ENCODE measurements at regions not wholly inside any gene's neighbourhood (a gene's known extent, or its start where the extent isn't known, plus 50 kb on each side); places are given as distances from the start of the nearest gene placed in this dataset.

DNA sequence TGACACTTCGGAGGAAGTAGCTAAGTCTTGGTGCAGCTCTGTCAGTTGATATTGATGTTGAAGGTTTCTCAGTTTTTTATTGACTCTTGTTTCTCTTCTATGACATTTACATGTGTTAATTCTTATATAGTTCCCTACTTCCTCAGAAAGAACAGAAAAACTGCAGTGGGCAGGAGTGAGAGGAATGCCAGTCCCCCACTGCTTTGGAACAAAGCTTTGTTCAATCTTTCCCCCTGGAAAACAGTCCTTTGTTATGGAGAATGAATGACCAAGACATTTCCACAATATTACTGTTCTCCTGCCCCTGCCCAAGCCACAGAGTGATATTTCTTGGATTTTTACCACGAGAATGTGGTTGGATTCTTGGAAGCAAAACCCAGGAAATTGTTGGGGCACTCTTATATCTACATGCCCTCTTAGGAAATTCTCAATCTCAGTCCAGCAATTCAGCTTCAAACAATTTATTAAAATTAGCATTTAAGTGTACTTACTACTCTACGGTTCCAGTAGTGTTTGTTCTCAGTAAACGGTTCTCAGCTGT lies 258.0 kb upstream of the KCND2 start:
- Histone ChIP-seq H3K4me2 (replicated peaks; ENCODE audit: low read depth, low read length, poor library complexity, severe bottlenecking) (no peak overlapping the region), H3K4me3 (ENCODE audit: control extremely low read depth in 1 of 5, extremely low read depth in 1 of 5, insufficient read depth in 1 of 5, low read depth in 2 of 5, low read length in 4 of 5) (no peak overlapping the region), H2AFZ (ENCODE audit: insufficient read depth, low read depth, low read length, poor library complexity, severe bottlenecking) (no peak overlapping the region), H3K27ac (ENCODE audit: low read length in 2 of 2) (no peak overlapping the region), H3K79me2 (ENCODE audit: control insufficient read depth, insufficient read depth, low read length) (no peaks in the 10 kb centered on the region), H3K36me3 (replicated peaks in 1 of 2; ENCODE audit: control extremely low read depth in 1 of 2, control insufficient read depth in 1 of 2, extremely low read depth in 1 of 2, insufficient read depth in 2 of 2, low read length in 1 of 2) (no peaks in the 10 kb centered on the region), H3K9ac (ENCODE audit: low read length) (no peak overlapping the region), H3K4me1 (ENCODE audit: control insufficient read depth in 2 of 2, insufficient read depth in 2 of 2, low read length in 2 of 2) (no peaks in the 10 kb centered on the region), H3K27me3 (replicated peaks in 1 of 4; ENCODE audit: control extremely low read depth in 1 of 4, control insufficient read depth in 3 of 4, insufficient read depth in 4 of 4, low read length in 3 of 4) (no peaks in the 10 kb centered on the region), H3K9me3 (ENCODE audit: control extremely low read depth in 1 of 3, control insufficient read depth in 2 of 3, insufficient read depth in 1 of 3, low read length in 2 of 3) (no peaks in the 10 kb centered on the region), H4K20me1 (ENCODE audit: control insufficient read depth, insufficient read depth, low read length, poor library complexity, severe bottlenecking) (no peaks in the 10 kb centered on the region)
- Mint-ChIP-seq H3K27ac (no peak overlapping the region), H3K4me1 (no peaks in the 10 kb centered on the region), H3K4me3 (no peak overlapping the region), H3K27me3 (no peaks in the 10 kb centered on the region), H3K9me3 (ENCODE audit: insufficient read depth) (no peaks in the 10 kb centered on the region)
- 64% methylated on average over 3 of the region's 4 CpGs for WGBS (ENCODE audit: insufficient coverage)
- CTCF ChIA-PET, result no interaction called here
- ATAC-seq (ENCODE audit: low read depth) (no peak), DNase-seq (no peak)
- intact Hi-C loops (cut with micrococcal nuclease), result no loop called here
- TF ChIP-seq CTCF (IDR thresholded peaks at IDR 0.05) (no peak), EZH2 (IDR thresholded peaks at IDR 0.05; ENCODE audit: borderline replicate concordance, insufficient read depth, low read depth, low read length, poor library complexity, severe bottlenecking) (no peak)
- POLR2A ChIA-PET, result no interaction called here

GRCh38 chr7:120021085-120021484 lies 251.9 kb upstream of the KCND2 start:
- intact Hi-C loops (cut with micrococcal nuclease), result no loop called here
- H3K4me2 ChIP-seq (replicated peaks; ENCODE audit: low read depth, low read length, poor library complexity, severe bottlenecking), result no peak overlapping the region
- no peaks in the 10 kb centered on the region for H3K4me1 ChIP-seq (ENCODE audit: control insufficient read depth in 2 of 2, insufficient read depth in 2 of 2, low read length in 2 of 2)
- no peaks in the 10 kb centered on the region for H4K20me1 ChIP-seq (ENCODE audit: control insufficient read depth, insufficient read depth, low read length, poor library complexity, severe bottlenecking)
- no peaks in the 10 kb centered on the region for H3K27me3 ChIP-seq (replicated peaks in 1 of 4; ENCODE audit: control extremely low read depth in 1 of 4, control insufficient read depth in 3 of 4, insufficient read depth in 4 of 4, low read length in 3 of 4)
- TF ChIP-seq CTCF (IDR thresholded peaks at IDR 0.05) (no peak), EZH2 (IDR thresholded peaks at IDR 0.05; ENCODE audit: borderline replicate concordance, insufficient read depth, low read depth, low read length, poor library complexity, severe bottlenecking) (no peak)
- H3K36me3 ChIP-seq (replicated peaks in 1 of 2; ENCODE audit: control extremely low read depth in 1 of 2, control insufficient read depth in 1 of 2, extremely low read depth in 1 of 2, insufficient read depth in 2 of 2, low read length in 1 of 2), result no peaks in the 10 kb centered on the region
- WGBS (ENCODE audit: insufficient coverage), result no CpG with 5 or more reads among the region's 1 CpG
- H2AFZ ChIP-seq (ENCODE audit: insufficient read depth, low read depth, low read length, poor library complexity, severe bottlenecking), result no peak overlapping the region
- H3K79me2 ChIP-seq (ENCODE audit: control insufficient read depth, insufficient read depth, low read length), result no peaks in the 10 kb centered on the region
- ATAC-seq (ENCODE audit: low read depth), result no peak
- CTCF ChIA-PET, result no interaction called here
- H3K9me3 ChIP-seq (ENCODE audit: control extremely low read depth in 1 of 3, control insufficient read depth in 2 of 3, insufficient read depth in 1 of 3, low read length in 2 of 3), result no peaks in the 10 kb centered on the region
- DNase-seq, result no peak
- H3K27ac ChIP-seq (ENCODE audit: low read length in 2 of 2), result no peak overlapping the region
- POLR2A ChIA-PET, result no interaction called here
- Mint-ChIP-seq H3K4me1 (no peaks in the 10 kb centered on the region), H3K4me3 (no peak overlapping the region), H3K9me3 (ENCODE audit: insufficient read depth) (peaks cover 5% of the 10 kb centered on the region), H3K27ac (no peak overlapping the region), H3K27me3 (no peaks in the 10 kb centered on the region)
- no peak overlapping the region for H3K4me3 ChIP-seq (ENCODE audit: control extremely low read depth in 1 of 5, extremely low read depth in 1 of 5, insufficient read depth in 1 of 5, low read depth in 2 of 5, low read length in 4 of 5)
- no peak overlapping the region for H3K9ac ChIP-seq (ENCODE audit: low read length)
